HEK293T (cell line): ENCODE measurements at regions not wholly inside any gene's neighbourhood (a gene's known extent, or its start where the extent isn't known, plus 50 kb on each side); places are given as distances from the start of the nearest gene placed in this dataset.
A peak's percentile ranks its signal among the peaks of the same experiment; 100 is the strongest.

Experiments
- CTCF ChIA-PET: fragments of 350-600 bp; formaldehyde crosslinking; extraction: SDS; loops from one replicate; lab custom pipeline; 2021; ENCODE audit warnings: antibody characterized with exemption, inconsistent platforms; lab: Yijun Ruan, JAX
- POLR2A ChIA-PET: fragments of 350-600 bp; formaldehyde crosslinking; extraction: SDS; loops from one replicate; lab custom pipeline; 2020; ENCODE audit warnings: antibody characterized with exemption, inconsistent platforms; lab: Yijun Ruan, JAX
- DNase-seq: peaks from one replicate; pipeline ENCODE4 v3.0.0; 2012; ENCODE audit warnings: mixed read lengths; ENCODE audit errors: extremely low spot score
- ARNT ChIP-seq: fragments of 450-650 bp; IDR thresholded peaks from 2 replicates; pipeline ENCODE4 v1.6.1; 2017; ENCODE audit warnings: mild to moderate bottlenecking
- BHLHE40 ChIP-seq: fragments of 450-650 bp; IDR thresholded peaks from 2 replicates; pipeline ENCODE4 v1.6.1; 2016; ENCODE audit warnings: mild to moderate bottlenecking, moderate library complexity, borderline replicate concordance
- CTBP1 ChIP-seq: fragments of 450-650 bp; IDR thresholded peaks from 2 replicates; pipeline ENCODE4 v1.6.1; 2016; ENCODE audit warnings: borderline replicate concordance
- ELF4 ChIP-seq: fragments of 450-650 bp; IDR thresholded peaks from 2 replicates; pipeline ENCODE4 v1.6.1; 2017; ENCODE audit warnings: antibody characterized with exemption
- FOXA1 ChIP-seq: fragments of 450-650 bp; IDR thresholded peaks from 2 replicates; pipeline ENCODE4 v1.6.1; 2016; ENCODE audit warnings: mild to moderate bottlenecking
- FOXK2 ChIP-seq: fragments of 450-650 bp; IDR thresholded peaks from 2 replicates; pipeline ENCODE4 v1.6.1; 2016; ENCODE audit warnings: mild to moderate bottlenecking
- FOXM1 ChIP-seq: fragments of 450-650 bp; IDR thresholded peaks from 2 replicates; pipeline ENCODE4 v1.6.1; 2017; ENCODE audit warnings: mild to moderate bottlenecking, borderline replicate concordance
- HDGF ChIP-seq: fragments of 450-650 bp; IDR thresholded peaks from 2 replicates; pipeline ENCODE4 v1.6.1; 2017; ENCODE audit warnings: antibody characterized with exemption, borderline replicate concordance
- L3MBTL2 ChIP-seq: fragments of 450-650 bp; conservative IDR thresholded peaks from 2 replicates; pipeline ENCODE4 v1.6.1; 2016; ENCODE audit warnings: mild to moderate bottlenecking
- LEF1 ChIP-seq: fragments of 450-650 bp; IDR thresholded peaks from 2 replicates; pipeline ENCODE4 v1.6.1; 2017; ENCODE audit warnings: mild to moderate bottlenecking, borderline replicate concordance
- NFRKB ChIP-seq: fragments of 450-650 bp; IDR thresholded peaks from 2 replicates; pipeline ENCODE4 v1.6.1; 2016; ENCODE audit warnings: mild to moderate bottlenecking, moderate library complexity
- SP1 ChIP-seq: fragments of 450-650 bp; IDR thresholded peaks from 2 replicates; pipeline ENCODE4 v1.6.1; 2017
- SUZ12 ChIP-seq: fragments of 450-650 bp; IDR thresholded peaks from 2 replicates; pipeline ENCODE4 v1.6.1; 2016; ENCODE audit warnings: mild to moderate bottlenecking
- TARDBP ChIP-seq: fragments of 450-650 bp; IDR thresholded peaks from 2 replicates; pipeline ENCODE4 v1.6.1; 2016
- ZNF384 ChIP-seq: fragments of 450-650 bp; IDR thresholded peaks from 2 replicates; pipeline ENCODE4 v1.6.1; 2016
- TF ChIP-seq, protein P1 (sequence below): fragments of 450-650 bp; IDR thresholded peaks from 2 replicates; pipeline ENCODE4 v1.6.1; 2016

DNA sequence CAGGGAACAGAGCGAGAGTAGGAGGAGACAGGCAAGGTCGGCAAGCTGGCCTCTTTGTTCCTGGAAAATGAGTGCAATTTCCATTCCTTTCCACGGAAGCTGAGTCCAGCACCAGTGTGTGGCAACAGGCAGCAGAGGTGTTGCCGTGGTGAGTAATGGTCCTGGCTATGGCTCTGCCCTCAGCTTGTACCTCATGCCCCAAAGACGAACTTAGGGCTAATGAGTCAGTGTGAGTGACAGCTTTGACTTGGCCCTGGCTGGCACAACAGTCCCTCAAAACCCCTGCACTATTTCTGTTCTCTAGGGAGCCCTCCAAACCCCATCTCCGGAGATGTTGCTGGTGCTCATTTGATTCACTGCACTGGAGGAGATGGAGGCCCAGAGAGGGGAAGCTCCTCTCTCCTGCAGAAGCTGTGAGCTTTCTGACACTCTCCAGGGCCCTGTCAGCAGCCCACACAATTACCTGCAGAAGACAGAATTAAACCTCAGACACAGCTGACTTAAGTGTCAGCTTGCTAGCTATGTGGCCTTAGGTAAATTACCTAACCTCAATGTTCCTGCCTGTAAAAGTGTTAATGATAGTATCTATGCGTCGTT lies 129.9 kb downstream of the TMEM132E start:
- CTCF ChIA-PET = no interaction called here
- POLR2A ChIA-PET = no interaction called here
- DNase-seq = no peak
- TF ChIP-seq FOXA1 = no peak
- TF ChIP-seq SUZ12 = no peak
- no peak for TF ChIP-seq TARDBP
- no peak for TF ChIP-seq SP1
- TF ChIP-seq ARNT = no peak
- no peak for TF ChIP-seq CTBP1
- TF ChIP-seq ZNF384 = no peak
- TF ChIP-seq FOXM1 = no peak
- TF ChIP-seq L3MBTL2 = no peak
- no peak for TF ChIP-seq FOXK2

DNA sequence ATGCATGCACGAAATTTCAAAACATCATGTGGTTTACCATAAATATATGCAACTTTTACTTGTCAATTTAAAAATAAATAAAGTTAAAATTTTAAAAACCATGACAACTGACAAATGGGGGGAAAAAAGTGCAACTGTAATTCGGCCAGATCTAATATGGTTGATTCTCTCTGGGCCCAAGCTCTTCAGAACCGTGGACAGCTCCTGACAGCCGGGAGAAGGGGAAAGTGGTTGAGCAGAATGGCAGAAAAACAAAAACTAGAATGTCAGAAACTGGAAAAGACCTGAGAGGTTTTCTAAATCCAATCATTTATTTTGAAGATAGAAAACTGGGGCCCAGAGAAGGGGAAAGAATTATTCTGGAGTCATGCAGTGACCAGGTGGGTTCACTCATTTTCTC lies 126.6 kb downstream of the TMEM132E start:
- no peak for TF ChIP-seq TARDBP
- TF ChIP-seq ARNT = no peak
- no peak for TF ChIP-seq ELF4
- ChIA-PET CTCF (interaction anchor here (0.7 kb wide), 1 partner anchor 15 kb away, joined by 3 read pairs; no protein-coding TSS in a partner anchor), POLR2A (no interaction called here)
- DNase-seq = peak; percentile 17

DNA sequence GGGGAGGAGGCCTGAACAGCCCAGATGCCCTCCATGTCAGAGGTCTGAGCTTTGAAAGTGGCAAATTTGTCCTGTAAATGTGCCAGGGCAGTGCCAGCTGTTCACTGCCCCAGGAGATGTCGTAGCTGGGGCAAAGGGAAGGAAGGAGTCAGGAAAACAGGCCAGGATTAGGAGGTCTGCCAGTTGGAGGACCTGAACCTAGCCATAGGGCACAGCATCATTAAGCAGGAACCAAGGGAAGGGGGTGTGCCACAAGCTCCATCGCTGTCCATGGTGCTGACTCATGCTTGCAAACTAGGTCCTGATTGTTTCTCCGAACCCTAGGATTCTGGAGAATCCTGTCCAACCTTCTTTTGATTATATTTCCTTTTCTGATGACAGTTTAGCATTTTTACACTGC lies 124.2 kb downstream of the TMEM132E start:
- POLR2A ChIA-PET = no interaction called here
- peak; percentile 24 for DNase-seq
- TF ChIP-seq TARDBP (no peak), SP1 (no peak), ELF4 (no peak), CTBP1 (no peak)
- CTCF ChIA-PET = no interaction called here

DNA sequence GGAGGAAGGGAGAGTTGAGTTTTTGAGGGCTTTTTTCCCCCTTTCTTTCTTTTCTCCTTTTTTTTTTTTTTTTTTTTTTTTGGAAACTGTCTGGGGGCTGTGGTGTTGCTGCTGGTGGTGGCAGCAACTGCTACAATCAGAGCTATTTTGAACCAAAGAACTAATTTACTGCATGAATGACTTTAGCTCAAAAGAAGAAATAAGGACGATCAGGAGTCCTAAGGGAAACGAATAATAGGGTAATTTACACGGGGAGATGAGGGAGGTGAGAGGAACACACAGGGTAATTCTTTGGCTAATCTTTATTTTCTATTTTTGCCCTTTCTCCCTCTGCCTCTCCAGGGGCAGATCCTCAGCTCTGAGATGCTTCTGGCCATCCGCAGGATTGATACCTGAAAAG lies 119.8 kb downstream of the TMEM132E start:
- DNase-seq = no peak
- CTCF ChIA-PET = no interaction called here

DNA sequence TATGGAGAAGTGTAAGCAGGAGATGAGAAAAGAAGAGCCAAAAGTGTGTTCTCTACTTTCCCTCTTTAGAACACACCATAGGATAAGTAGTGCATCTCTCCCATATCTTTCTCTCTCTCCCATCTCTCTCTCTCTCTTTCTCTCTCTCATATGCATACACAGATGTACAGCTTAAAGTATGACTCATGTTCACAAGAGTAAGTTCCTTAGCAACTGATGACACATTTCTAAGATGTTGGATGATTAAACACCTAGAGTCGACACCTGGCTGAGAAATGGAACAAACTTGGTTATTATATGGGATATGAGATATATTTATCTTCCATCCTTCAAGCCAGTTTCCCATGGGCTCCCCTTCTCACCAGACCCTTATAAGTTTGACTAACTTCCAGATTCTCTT lies 113.5 kb downstream of the TMEM132E start:
- DNase-seq = no peak
- TF ChIP-seq HDGF (no peak), FOXK2 (no peak), FOXA1 (no peak), NFRKB (no peak), ELF4 (no peak), BHLHE40 (no peak), LEF1 (no peak)
- TF ChIP-seq, protein P1, sequence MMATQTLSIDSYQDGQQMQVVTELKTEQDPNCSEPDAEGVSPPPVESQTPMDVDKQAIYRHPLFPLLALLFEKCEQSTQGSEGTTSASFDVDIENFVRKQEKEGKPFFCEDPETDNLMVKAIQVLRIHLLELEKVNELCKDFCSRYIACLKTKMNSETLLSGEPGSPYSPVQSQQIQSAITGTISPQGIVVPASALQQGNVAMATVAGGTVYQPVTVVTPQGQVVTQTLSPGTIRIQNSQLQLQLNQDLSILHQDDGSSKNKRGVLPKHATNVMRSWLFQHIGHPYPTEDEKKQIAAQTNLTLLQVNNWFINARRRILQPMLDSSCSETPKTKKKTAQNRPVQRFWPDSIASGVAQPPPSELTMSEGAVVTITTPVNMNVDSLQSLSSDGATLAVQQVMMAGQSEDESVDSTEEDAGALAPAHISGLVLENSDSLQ = no peak
- CTCF ChIA-PET = no interaction called here
- POLR2A ChIA-PET = no interaction called here

More for the DNA sequence above, 119.8 kb downstream of the TMEM132E start:
- TF ChIP-seq TARDBP = no peak
- TF ChIP-seq FOXA1 = no peak
- no peak for TF ChIP-seq CTBP1
- TF ChIP-seq NFRKB = no peak
- TF ChIP-seq BHLHE40 = no peak
- no peak for TF ChIP-seq L3MBTL2
- TF ChIP-seq ARNT = no peak
- TF ChIP-seq ELF4 = no peak
- TF ChIP-seq HDGF = no peak
- TF ChIP-seq ZNF384 = no peak
- TF ChIP-seq SP1 = no peak
- POLR2A ChIA-PET = no interaction called here
